H1 (cell line): ENCODE measurements at regions not wholly inside any gene's neighbourhood (a gene's known extent, or its start where the extent isn't known, plus 50 kb on each side); places are given as distances from the start of the nearest gene placed in this dataset.

Experiments
- ATF3 ChIP-seq: IDR thresholded peaks from 2 replicates; pipeline ENCODE4 v1.6.1; 2011; ENCODE audit warnings: low read depth, mild to moderate bottlenecking, low read length; ENCODE audit not compliant: insufficient read depth
- BCL11A ChIP-seq, 2 experiments: IDR thresholded peaks; one replicate each; pipeline ENCODE4 v1.6.1; 2011; ENCODE audit warnings: low read depth in 2 of 2, low read length in 2 of 2, mild to moderate bottlenecking in 2 of 2
- BRCA1 ChIP-seq: IDR thresholded peaks from 2 replicates; pipeline ENCODE4 v1.6.1; 2012; ENCODE audit warnings: low read depth, low read length, improper control_type of control experiment
- GTF2F1 ChIP-seq: IDR thresholded peaks from 2 replicates; pipeline ENCODE4 v1.6.1; 2012; ENCODE audit warnings: low read depth, low read length, improper control_type of control experiment, borderline replicate concordance
- HDAC2 ChIP-seq, 2 experiments: fragments of 300-600 bp in 1 of 2; sonication (generic) in 1 of 2; IDR thresholded peaks; 2 replicates each; pipeline ENCODE4 v1.6.1; 2011 to 2012; ENCODE audit warnings: low read depth in 2 of 2, low read length in 2 of 2, mild to moderate bottlenecking in 2 of 2, moderate library complexity in 2 of 2, borderline replicate concordance in 1 of 2, inconsistent platforms in 1 of 2
- JUN ChIP-seq: IDR thresholded peaks from 2 replicates; pipeline ENCODE4 v1.6.1; 2011; ENCODE audit warnings: low read depth, mild to moderate bottlenecking, improper control_type of control experiment, low read length
- NANOG ChIP-seq: IDR thresholded peaks from 2 replicates; pipeline ENCODE4 v1.6.1; 2011; ENCODE audit warnings: low read length, low read depth, mild to moderate bottlenecking, inconsistent platforms; ENCODE audit not compliant: insufficient read depth, poor library complexity, severe bottlenecking
- SRF ChIP-seq: IDR thresholded peaks from 2 replicates; pipeline ENCODE4 v1.6.1; 2011; ENCODE audit warnings: mild to moderate bottlenecking, low read depth, low read length, moderate library complexity
- TAF7 ChIP-seq: optimal IDR thresholded peaks from 2 replicates; pipeline ENCODE3; 2011; ENCODE audit warnings: low read depth, mild to moderate bottlenecking, inconsistent platforms, low read length, moderate library complexity, borderline replicate concordance
- YY1 ChIP-seq: IDR thresholded peaks from 2 replicates; pipeline ENCODE4 v1.6.1; 2011; ENCODE audit warnings: low read depth, mild to moderate bottlenecking, low read length
- TF ChIP-seq, protein P1 (sequence below): fragments of 300-600 bp; sonication (generic); IDR thresholded peaks from 2 replicates; pipeline ENCODE4 v1.7.1; 2012; ENCODE audit warnings: low read length, moderate library complexity, mild to moderate bottlenecking, inconsistent platforms; ENCODE audit not compliant: insufficient replicate concordance

GRCh38 chr5:168007286-168007685, 284.2 kb upstream of the WWC1 start (continued):
- TF ChIP-seq, protein P1, sequence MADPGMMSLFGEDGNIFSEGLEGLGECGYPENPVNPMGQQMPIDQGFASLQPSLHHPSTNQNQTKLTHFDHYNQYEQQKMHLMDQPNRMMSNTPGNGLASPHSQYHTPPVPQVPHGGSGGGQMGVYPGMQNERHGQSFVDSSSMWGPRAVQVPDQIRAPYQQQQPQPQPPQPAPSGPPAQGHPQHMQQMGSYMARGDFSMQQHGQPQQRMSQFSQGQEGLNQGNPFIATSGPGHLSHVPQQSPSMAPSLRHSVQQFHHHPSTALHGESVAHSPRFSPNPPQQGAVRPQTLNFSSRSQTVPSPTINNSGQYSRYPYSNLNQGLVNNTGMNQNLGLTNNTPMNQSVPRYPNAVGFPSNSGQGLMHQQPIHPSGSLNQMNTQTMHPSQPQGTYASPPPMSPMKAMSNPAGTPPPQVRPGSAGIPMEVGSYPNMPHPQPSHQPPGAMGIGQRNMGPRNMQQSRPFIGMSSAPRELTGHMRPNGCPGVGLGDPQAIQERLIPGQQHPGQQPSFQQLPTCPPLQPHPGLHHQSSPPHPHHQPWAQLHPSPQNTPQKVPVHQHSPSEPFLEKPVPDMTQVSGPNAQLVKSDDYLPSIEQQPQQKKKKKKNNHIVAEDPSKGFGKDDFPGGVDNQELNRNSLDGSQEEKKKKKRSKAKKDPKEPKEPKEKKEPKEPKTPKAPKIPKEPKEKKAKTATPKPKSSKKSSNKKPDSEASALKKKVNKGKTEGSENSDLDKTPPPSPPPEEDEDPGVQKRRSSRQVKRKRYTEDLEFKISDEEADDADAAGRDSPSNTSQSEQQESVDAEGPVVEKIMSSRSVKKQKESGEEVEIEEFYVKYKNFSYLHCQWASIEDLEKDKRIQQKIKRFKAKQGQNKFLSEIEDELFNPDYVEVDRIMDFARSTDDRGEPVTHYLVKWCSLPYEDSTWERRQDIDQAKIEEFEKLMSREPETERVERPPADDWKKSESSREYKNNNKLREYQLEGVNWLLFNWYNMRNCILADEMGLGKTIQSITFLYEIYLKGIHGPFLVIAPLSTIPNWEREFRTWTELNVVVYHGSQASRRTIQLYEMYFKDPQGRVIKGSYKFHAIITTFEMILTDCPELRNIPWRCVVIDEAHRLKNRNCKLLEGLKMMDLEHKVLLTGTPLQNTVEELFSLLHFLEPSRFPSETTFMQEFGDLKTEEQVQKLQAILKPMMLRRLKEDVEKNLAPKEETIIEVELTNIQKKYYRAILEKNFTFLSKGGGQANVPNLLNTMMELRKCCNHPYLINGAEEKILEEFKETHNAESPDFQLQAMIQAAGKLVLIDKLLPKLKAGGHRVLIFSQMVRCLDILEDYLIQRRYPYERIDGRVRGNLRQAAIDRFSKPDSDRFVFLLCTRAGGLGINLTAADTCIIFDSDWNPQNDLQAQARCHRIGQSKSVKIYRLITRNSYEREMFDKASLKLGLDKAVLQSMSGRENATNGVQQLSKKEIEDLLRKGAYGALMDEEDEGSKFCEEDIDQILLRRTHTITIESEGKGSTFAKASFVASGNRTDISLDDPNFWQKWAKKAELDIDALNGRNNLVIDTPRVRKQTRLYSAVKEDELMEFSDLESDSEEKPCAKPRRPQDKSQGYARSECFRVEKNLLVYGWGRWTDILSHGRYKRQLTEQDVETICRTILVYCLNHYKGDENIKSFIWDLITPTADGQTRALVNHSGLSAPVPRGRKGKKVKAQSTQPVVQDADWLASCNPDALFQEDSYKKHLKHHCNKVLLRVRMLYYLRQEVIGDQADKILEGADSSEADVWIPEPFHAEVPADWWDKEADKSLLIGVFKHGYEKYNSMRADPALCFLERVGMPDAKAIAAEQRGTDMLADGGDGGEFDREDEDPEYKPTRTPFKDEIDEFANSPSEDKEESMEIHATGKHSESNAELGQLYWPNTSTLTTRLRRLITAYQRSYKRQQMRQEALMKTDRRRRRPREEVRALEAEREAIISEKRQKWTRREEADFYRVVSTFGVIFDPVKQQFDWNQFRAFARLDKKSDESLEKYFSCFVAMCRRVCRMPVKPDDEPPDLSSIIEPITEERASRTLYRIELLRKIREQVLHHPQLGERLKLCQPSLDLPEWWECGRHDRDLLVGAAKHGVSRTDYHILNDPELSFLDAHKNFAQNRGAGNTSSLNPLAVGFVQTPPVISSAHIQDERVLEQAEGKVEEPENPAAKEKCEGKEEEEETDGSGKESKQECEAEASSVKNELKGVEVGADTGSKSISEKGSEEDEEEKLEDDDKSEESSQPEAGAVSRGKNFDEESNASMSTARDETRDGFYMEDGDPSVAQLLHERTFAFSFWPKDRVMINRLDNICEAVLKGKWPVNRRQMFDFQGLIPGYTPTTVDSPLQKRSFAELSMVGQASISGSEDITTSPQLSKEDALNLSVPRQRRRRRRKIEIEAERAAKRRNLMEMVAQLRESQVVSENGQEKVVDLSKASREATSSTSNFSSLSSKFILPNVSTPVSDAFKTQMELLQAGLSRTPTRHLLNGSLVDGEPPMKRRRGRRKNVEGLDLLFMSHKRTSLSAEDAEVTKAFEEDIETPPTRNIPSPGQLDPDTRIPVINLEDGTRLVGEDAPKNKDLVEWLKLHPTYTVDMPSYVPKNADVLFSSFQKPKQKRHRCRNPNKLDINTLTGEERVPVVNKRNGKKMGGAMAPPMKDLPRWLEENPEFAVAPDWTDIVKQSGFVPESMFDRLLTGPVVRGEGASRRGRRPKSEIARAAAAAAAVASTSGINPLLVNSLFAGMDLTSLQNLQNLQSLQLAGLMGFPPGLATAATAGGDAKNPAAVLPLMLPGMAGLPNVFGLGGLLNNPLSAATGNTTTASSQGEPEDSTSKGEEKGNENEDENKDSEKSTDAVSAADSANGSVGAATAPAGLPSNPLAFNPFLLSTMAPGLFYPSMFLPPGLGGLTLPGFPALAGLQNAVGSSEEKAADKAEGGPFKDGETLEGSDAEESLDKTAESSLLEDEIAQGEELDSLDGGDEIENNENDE, result no peak
- TF ChIP-seq SRF (no peak), BCL11A (IDR thresholded peaks at IDR 0.05; ENCODE audit: low read depth in 2 of 2, low read length in 2 of 2) (no peak), NANOG (no peak), ATF3 (no peak), HDAC2 (IDR thresholded peaks at IDR 0.05; ENCODE audit: borderline replicate concordance in 1 of 2, low read depth in 2 of 2, low read length in 2 of 2) (no peak), GTF2F1 (no peak), BRCA1 (no peak), YY1 (no peak), JUN (no peak), TAF7 (no peak)
